H1 (cell line): ENCODE measurements at regions not wholly inside any gene's neighbourhood (a gene's known extent, or its start where the extent isn't known, plus 50 kb on each side); places are given as distances from the start of the nearest gene placed in this dataset.

Experiments used
- CTCF ChIA-PET: fragments of 300-600 bp; sonication (Branson Sonifier 250); formaldehyde crosslinking; loops from one replicate; lab custom pipeline; 2021; ENCODE audit not compliant: partially characterized antibody; lab: Charles Lee
- POLR2A ChIA-PET: fragments of 300-600 bp; sonication (Branson Sonifier 250); formaldehyde crosslinking; loops from one replicate; lab custom pipeline; 2021; ENCODE audit warnings: inconsistent platforms; ENCODE audit not compliant: partially characterized antibody; lab: Charles Lee
- DNase-seq, 2 experiments: peaks; one replicate each; pipeline versions ENCODE4 v3.0.0 to v3.0.0-alpha.2; 2010 to 2022; ENCODE audit warnings: low spot score in 2 of 2, low read depth in 1 of 2, mixed read lengths in 1 of 2
- FAIRE-seq: peaks from 2 replicates; lab custom pipeline; 2011; peaks lifted over from hg19 to GRCh38; lab: Jason Lieb, UNC
- H2AFZ ChIP-seq: 2 replicates; pipeline ENCODE4 v1.8.1; 2012; ENCODE audit warnings: low read length, inconsistent platforms
- H2AK5ac ChIP-seq: 2 replicates; pipeline ENCODE4 v1.6.1; 2013; ENCODE audit warnings: low read depth, low read length
- H2BK120ac ChIP-seq: replicated peaks from 2 replicates; pipeline ENCODE3; 2013; ENCODE audit warnings: low read depth, low read length, inconsistent platforms
- H2BK12ac ChIP-seq: 2 replicates; pipeline ENCODE4 v1.6.1; 2013; ENCODE audit warnings: low read depth, low read length
- H2BK15ac ChIP-seq: 2 replicates; pipeline ENCODE4 v1.6.1; 2013; ENCODE audit warnings: low read length
- H2BK20ac ChIP-seq: 2 replicates; pipeline ENCODE4 v1.6.1; 2013; ENCODE audit warnings: low read length
- H2BK5ac ChIP-seq: 2 replicates; pipeline ENCODE4 v1.6.1; 2013; ENCODE audit warnings: low read depth, low read length
- H3K14ac ChIP-seq: 2 replicates; pipeline ENCODE4 v1.6.1; 2013; ENCODE audit warnings: inconsistent platforms; ENCODE audit not compliant: insufficient read length
- H3K18ac ChIP-seq: 2 replicates; pipeline ENCODE4 v1.6.1; 2013; ENCODE audit warnings: low read length; ENCODE audit errors: extremely low read depth
- H3K23ac ChIP-seq: 2 replicates; pipeline ENCODE4 v1.6.1; 2013; ENCODE audit warnings: inconsistent platforms; ENCODE audit not compliant: insufficient read length
- H3K23me2 ChIP-seq: 2 replicates; pipeline ENCODE4 v1.6.1; 2013; ENCODE audit warnings: low read depth, low read length
- H3K27ac ChIP-seq: 2 replicates; pipeline ENCODE4 v1.6.1; 2011; ENCODE audit warnings: low read depth, low read length, inconsistent platforms
- H3K27me3 ChIP-seq, 4 experiments: replicated peaks in 1 of 4; 1 replicate in 1 of 4; 2 replicates in 3 of 4; pipeline versions ENCODE4 v1.6.1 to v1.8.1; 2011 to 2013; ENCODE audit warnings: low read length in 3 of 4, mild to moderate bottlenecking in 3 of 4, inconsistent platforms in 2 of 4, mixed read lengths in 2 of 4, moderate library complexity in 1 of 4; ENCODE audit not compliant: control insufficient read depth in 3 of 4, insufficient read depth in 3 of 4; ENCODE audit errors: extremely low read depth in 1 of 4
- H3K36me3 ChIP-seq, 4 experiments: 2 replicates each; pipeline versions ENCODE4 v1.6.1 to v1.8.1; 2011 to 2013; ENCODE audit warnings: mild to moderate bottlenecking in 4 of 4, low read length in 3 of 4, moderate library complexity in 2 of 4, control low read depth in 1 of 4, inconsistent platforms in 1 of 4; ENCODE audit not compliant: insufficient read depth in 4 of 4, control insufficient read depth in 2 of 4
- H3K4ac ChIP-seq: replicated peaks from 2 replicates; pipeline ENCODE3; 2013; ENCODE audit warnings: low read length, low read depth, mixed read lengths, inconsistent platforms; ENCODE audit not compliant: insufficient read length
- H3K4me1 ChIP-seq, 4 experiments: replicated peaks in 1 of 4; 1 replicate in 1 of 4; 2 replicates in 3 of 4; pipeline versions ENCODE4 v1.6.1 to v1.8.1; 2011 to 2013; ENCODE audit warnings: low read length in 3 of 4, inconsistent platforms in 2 of 4, mixed read lengths in 1 of 4; ENCODE audit not compliant: insufficient read depth in 4 of 4, control insufficient read depth in 3 of 4
- H3K4me2 ChIP-seq, 2 experiments: 2 replicates each; pipeline versions ENCODE4 v1.6.1 to v1.8.1; 2011 to 2013; ENCODE audit warnings: low read depth in 2 of 2, low read length in 2 of 2, control low read depth in 1 of 2, inconsistent platforms in 1 of 2, mild to moderate bottlenecking in 1 of 2; ENCODE audit not compliant: insufficient read depth in 1 of 2
- H3K4me3 ChIP-seq, 4 experiments: fragments of 200-600, 300-600 bp in 1 of 4; sonication (generic), shearing (Covaris generic), sonication (Bioruptor Twin) in 1 of 4; 2 replicates each; pipeline versions ENCODE4 v1.5.1 to v1.8.1; 2011 to 2016; ENCODE audit warnings: low read length in 4 of 4, low read depth in 3 of 4, control low read depth in 2 of 4, inconsistent platforms in 2 of 4, mild to moderate bottlenecking in 2 of 4, mixed read lengths in 1 of 4, moderate library complexity in 1 of 4; ENCODE audit not compliant: insufficient read depth in 2 of 4; ENCODE audit errors: extremely low read depth in 1 of 4
- H3K56ac ChIP-seq: replicated peaks from 2 replicates; pipeline ENCODE3; 2013; ENCODE audit warnings: low read depth, mild to moderate bottlenecking, mixed read lengths, low read length, inconsistent platforms; ENCODE audit not compliant: insufficient read length
- H3K79me1 ChIP-seq: 2 replicates; pipeline ENCODE4 v1.6.1; 2013; ENCODE audit warnings: low read depth, low read length, control low read depth
- H3K79me2 ChIP-seq, 2 experiments: 2 replicates each; pipeline versions ENCODE4 v1.6.1 to v1.8.1; 2012 to 2013; ENCODE audit warnings: low read length in 2 of 2, mild to moderate bottlenecking in 2 of 2, inconsistent platforms in 1 of 2; ENCODE audit not compliant: insufficient read depth in 2 of 2, control insufficient read depth in 1 of 2
- H3K9ac ChIP-seq, 4 experiments: replicated peaks in 1 of 4; 1 replicate in 1 of 4; 2 replicates in 3 of 4; pipeline versions ENCODE4 v1.6.1 to v1.8.1; 2011 to 2013; ENCODE audit warnings: low read depth in 3 of 4, low read length in 3 of 4, control low read depth in 2 of 4, mild to moderate bottlenecking in 2 of 4, moderate library complexity in 2 of 4, inconsistent platforms in 1 of 4; ENCODE audit errors: extremely low read depth in 1 of 4
- H3K9me3 ChIP-seq, 2 experiments: 2 replicates each; pipeline versions ENCODE4 v1.6.1 to v1.8.1; 2012 to 2013; ENCODE audit warnings: mild to moderate bottlenecking in 2 of 2, moderate library complexity in 2 of 2, control low read depth in 1 of 2, inconsistent platforms in 1 of 2, low read depth in 1 of 2, low read length in 1 of 2, mixed read lengths in 1 of 2; ENCODE audit not compliant: insufficient read depth in 2 of 2
- H4K20me1 ChIP-seq, 2 experiments: replicated peaks in 1 of 2; 2 replicates each; pipeline versions ENCODE3 to v1.8.1; 2011 to 2013; ENCODE audit warnings: inconsistent platforms in 2 of 2, low read length in 2 of 2, mild to moderate bottlenecking in 1 of 2; ENCODE audit not compliant: insufficient read depth in 2 of 2, control insufficient read depth in 1 of 2
- H4K5ac ChIP-seq: 2 replicates; pipeline ENCODE4 v1.6.1; 2013; ENCODE audit warnings: low read length, low read depth, mixed read lengths, inconsistent platforms; ENCODE audit not compliant: insufficient read length
- H4K8ac ChIP-seq: 2 replicates; pipeline ENCODE4 v1.8.0; 2013; ENCODE audit warnings: mild to moderate bottlenecking, moderate library complexity, low read length, inconsistent platforms; ENCODE audit not compliant: insufficient read depth; ENCODE audit errors: extremely low read depth
- H4K91ac ChIP-seq: replicated peaks from 2 replicates; pipeline ENCODE3; 2013; ENCODE audit warnings: low read length, mixed read lengths, inconsistent platforms; ENCODE audit not compliant: insufficient read length
- CBX5 ChIP-seq: fragments of 300-800, 300-1000 bp; sonication (generic); IDR thresholded peaks from 2 replicates; pipeline ENCODE4 v1.7.1; 2016; ENCODE audit warnings: antibody characterized with exemption, low read length, low read depth
- CHD1 ChIP-seq: IDR thresholded peaks from 2 replicates; pipeline ENCODE4 v1.6.1; 2012; ENCODE audit warnings: low read depth, low read length, improper control_type of control experiment
- GABPA ChIP-seq: IDR thresholded peaks from 2 replicates; pipeline ENCODE4 v1.6.1; 2011; ENCODE audit warnings: mild to moderate bottlenecking, low read length, moderate library complexity, borderline replicate concordance; ENCODE audit not compliant: insufficient read depth
- HDAC6 ChIP-seq: IDR thresholded peaks from one replicate; pipeline ENCODE4 v1.7.1; 2012; ENCODE audit warnings: low read depth, mild to moderate bottlenecking, inconsistent platforms, low read length, moderate library complexity
- JUND ChIP-seq: IDR thresholded peaks from 2 replicates; pipeline ENCODE4 v1.6.1; 2011; ENCODE audit warnings: mild to moderate bottlenecking, improper control_type of control experiment, low read length
- MAX ChIP-seq: IDR thresholded peaks from 2 replicates; pipeline ENCODE4 v1.6.1; 2012; ENCODE audit warnings: inconsistent platforms
- SIN3A ChIP-seq, 2 experiments: IDR thresholded peaks in 1 of 2; conservative IDR thresholded peaks in 1 of 2; 2 replicates each; pipeline ENCODE4 v1.6.1; 2011 to 2012; ENCODE audit warnings: low read length in 2 of 2, improper control_type of control experiment in 1 of 2, low read depth in 1 of 2, mild to moderate bottlenecking in 1 of 2
- SIX5 ChIP-seq: IDR thresholded peaks from 2 replicates; pipeline ENCODE4 v1.6.1; 2011; ENCODE audit warnings: mild to moderate bottlenecking, low read depth, low read length
- SP4 ChIP-seq: IDR thresholded peaks from 2 replicates; pipeline ENCODE4 v1.6.1; 2012; ENCODE audit warnings: low read length, inconsistent platforms
- SRF ChIP-seq: IDR thresholded peaks from 2 replicates; pipeline ENCODE4 v1.6.1; 2011; ENCODE audit warnings: mild to moderate bottlenecking, low read depth, low read length, moderate library complexity
- TBP ChIP-seq: IDR thresholded peaks from 2 replicates; pipeline ENCODE4 v1.6.1; 2011; ENCODE audit warnings: low read depth, low read length, improper control_type of control experiment
- TEAD4 ChIP-seq: IDR thresholded peaks from 2 replicates; pipeline ENCODE4 v1.6.1; 2012; ENCODE audit warnings: low read depth, low read length, inconsistent platforms, mixed read lengths
- ZNF274 ChIP-seq: IDR thresholded peaks from 2 replicates; pipeline ENCODE4 v1.7.0; 2012; ENCODE audit warnings: low read length, borderline replicate concordance; ENCODE audit errors: extremely low read depth
- WGBS, 2 experiments: shearing (Covaris generic) in 1 of 2; methylation state at CpG; one replicate each; pipeline versions ENCODE4 v1.1.6 to v1.1.7; 2013 to 2015; ENCODE audit warnings: low lambda C conversion rate in 2 of 2, mixed read lengths in 2 of 2, inconsistent platforms in 1 of 2, low coverage in 1 of 2, missing lambda C conversion rate in 1 of 2; ENCODE audit not compliant: insufficient replicate concordance in 2 of 2, insufficient coverage in 1 of 2, insufficient read length in 1 of 2; ENCODE audit errors: extremely low coverage in 1 of 2, missing lambda C conversion rate in 1 of 2; 5-methylcytosine and 5-hydroxymethylcytosine counted together

- Histone ChIP-seq H3K9ac (no peak overlapping the region), H3K79me1 (no peaks in the 10 kb centered on the region), H3K18ac (no peak overlapping the region), H4K8ac (no peak overlapping the region), H4K5ac (no peak overlapping the region), H2BK120ac (no peak overlapping the region), H2AK5ac (no peak overlapping the region), H2BK5ac (no peak overlapping the region), H3K23me2 (no peaks in the 10 kb centered on the region), H4K20me1 (no peaks in the 10 kb centered on the region), H3K4me1 (no peaks in the 10 kb centered on the region), H3K56ac (no peak overlapping the region), H3K4me2 (no peak overlapping the region), H3K27ac (no peak overlapping the region), H3K27me3 (no peaks in the 10 kb centered on the region), H2BK15ac (no peak overlapping the region), H3K14ac (no peak overlapping the region), H3K23ac (no peak overlapping the region), H3K4me3 (no peak overlapping the region), H3K4ac (no peak overlapping the region), H3K79me2 (no peaks in the 10 kb centered on the region), H2BK20ac (no peak overlapping the region), H3K9me3 (peaks cover 33 to 64% of the 10 kb centered on the region in 2 experiments), H3K36me3 (no peaks in the 10 kb centered on the region), H2AFZ (no peak overlapping the region), H4K91ac (no peak overlapping the region), H2BK12ac (no peak overlapping the region)
- FAIRE-seq (no peak), DNase-seq (no peak)
- CTCF ChIA-PET = interaction anchor here (1.0 to 1.2 kb wide), 2 partner anchors 18 to 113 kb away, joined by 3 to 5 read pairs; no protein-coding TSS in a partner anchor
- WGBS, 2 experiments = 80% methylated on average over 6 of the region's 6 CpGs; no CpG with 5 or more reads in 1 of the 2 experiments
- POLR2A ChIA-PET = interaction anchor here (1.0 kb wide), 1 partner anchor 76 kb away, joined by 3 read pairs; no protein-coding TSS in a partner anchor
- TF ChIP-seq TBP (no peak), HDAC6 (no peak), CHD1 (no peak), SIN3A (conservative IDR thresholded peaks at IDR 0.05 in 1 of 2, IDR thresholded peaks at IDR 0.05 in 1 of 2; ENCODE audit: low read depth in 1 of 2, low read length in 2 of 2) (no peak), MAX (no peak), SRF (no peak), SIX5 (no peak), GABPA (no peak), CBX5 (no peak), TEAD4 (no peak), JUND (no peak), ZNF274 (no peak), SP4 (no peak)
Measured at GRCh38 chr17:27218719-27219488, 75.0 kb upstream of the WSB1 start.
